Pancreas (tissue), 10 donors: ENCODE measurements at regions not wholly inside any gene's neighbourhood (a gene's known extent, or its start where the extent isn't known, plus 50 kb on each side); places are given as distances from the start of the nearest gene placed in this dataset.

ENCODE experiments used
- ATAC-seq, 4 donors: fragments of 200-7000 bp; cut with Tn5 transposase; one replicate each; pipeline versions ENCODE4 v1.8.0 to v1.9.1; 2020; ENCODE audit warnings: mild to moderate bottlenecking in 4 of 4, moderate library complexity in 4 of 4
- DNase-seq, 6 donors: peaks; one replicate each; pipeline ENCODE4 v3.0.0-alpha.2; 2020
- FAIRE-seq: peaks from 2 replicates; lab custom pipeline; 2012; peaks lifted over from hg19 to GRCh38; lab: Jason Lieb, UNC
- H3K27ac ChIP-seq, 4 donors: fragments of 200-600 bp; sonication (generic); 1 replicate in 3 of 4; 2 replicates in 1 of 4; pipeline versions ENCODE4 v1.5.0 to v1.8.0; 2020
- H3K27me3 ChIP-seq, 4 donors: fragments of 200-600 bp; one replicate each; pipeline ENCODE4 v1.8.0; 2021
- H3K36me3 ChIP-seq, 3 donors: fragments of 200-600 bp; sonication (generic) in 1 of 3; one replicate each; pipeline versions ENCODE4 v1.5.0 to v1.8.0; 2020 to 2021
- H3K4me1 ChIP-seq, 3 donors: fragments of 200-600 bp; one replicate each; pipeline ENCODE4 v1.8.0; 2021
- H3K4me3 ChIP-seq, 4 donors: fragments of 200-600 bp; sonication (generic) in 2 of 4; one replicate each; pipeline versions ENCODE4 v1.5.0 to v1.8.0; 2020 to 2021
- H3K9me3 ChIP-seq, 4 donors: fragments of 200-600 bp; one replicate each; pipeline ENCODE4 v1.8.0; 2021
- CTCF ChIP-seq, 4 donors: fragments of 200-600 bp; sonication (generic) in 3 of 4; IDR thresholded peaks; one replicate each; pipeline versions ENCODE4 v1.5.0 to v1.8.0; 2021; ENCODE audit warnings: antibody characterized with exemption in 4 of 4
- WGBS, 2 donors: extraction: QIAGEN DNeasy Blood & Tissue Kit; methylation state at CpG; one replicate each; pipeline ENCODE4 v1.1.7; 2013; 5-methylcytosine and 5-hydroxymethylcytosine counted together
- intact Hi-C, 3 donors: fragments of 100-400 bp; cut with DNase I; formaldehyde crosslinking; loops; one replicate each; pipeline versions ENCODE4 v1.11.1 to v1.14.2; 2022
- donor health status: healthy with polysubstance abuse.
- donor health status: DM: no; HTN: no; CAD: no; lungs with moderate emphysema.
- donor health status: DM: no; HTN: no; CAD: no.
- donor health status: control.
- donor health status: control.
- donor health status: Bipolar disorder and iron deficiency.
- donor health status: DM: yes; HTN: yes; CAD: no.
- donor health status: DM: no; HTN: no; CAD: no.
- donor health status: DM: no; HTN: no; CAD: no.
- donor health status: DM: yes; HTN: yes; CAD: no.

DNA sequence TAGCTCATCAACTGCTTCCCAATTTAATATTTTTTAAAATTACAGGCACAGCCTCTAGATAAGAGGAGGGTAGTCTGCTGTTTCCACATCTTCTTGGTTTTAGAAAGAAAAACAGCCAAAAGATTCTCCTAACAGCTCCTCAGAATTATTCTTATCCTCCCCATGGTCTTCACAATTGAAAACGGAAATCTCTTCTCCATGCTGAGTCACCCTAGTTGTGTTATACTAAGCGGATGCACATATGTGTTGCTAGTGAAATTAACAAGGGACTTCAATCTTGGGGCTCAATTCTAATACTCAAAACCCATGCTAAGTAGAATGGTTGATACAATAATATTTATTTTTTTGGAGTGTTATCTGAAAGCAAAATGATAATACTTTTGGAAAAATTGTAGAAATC, 71.9 kb upstream of the NPY start:
- H3K4me1 ChIP-seq, result no peaks in the 10 kb centered on the region
- ATAC-seq, result no peak
- no peaks in the 10 kb centered on the region for H3K27me3 ChIP-seq
- WGBS, 2 donors, result 80 to 81% methylated on average over 2 of the region's 2 CpGs
- H3K4me3 ChIP-seq, result no peak overlapping the region
- no peak for DNase-seq
- no peak for TF ChIP-seq CTCF (IDR thresholded peaks at IDR 0.05)
- intact Hi-C loops, result no loop called here
- no peaks in the 10 kb centered on the region for H3K9me3 ChIP-seq
- no peak for FAIRE-seq
- no peak overlapping the region for H3K27ac ChIP-seq
- H3K36me3 ChIP-seq, result no peaks in the 10 kb centered on the region

GRCh38 chr7:24213311-24213710, 70.7 kb upstream of the NPY start:
- Histone ChIP-seq H3K4me3 (no peak overlapping the region), H3K27ac (no peak overlapping the region), H3K36me3 (no peaks in the 10 kb centered on the region), H3K9me3 (no peaks in the 10 kb centered on the region), H3K27me3 (no peaks in the 10 kb centered on the region), H3K4me1 (no peaks in the 10 kb centered on the region)
- no peak for FAIRE-seq
- ATAC-seq, result no peak
- intact Hi-C loops, result no loop called here
- TF ChIP-seq CTCF (IDR thresholded peaks at IDR 0.05), result no peak
- 44 to 53% methylated on average over 2 of the region's 2 CpGs for WGBS, 2 donors
- DNase-seq, result no peak

DNA sequence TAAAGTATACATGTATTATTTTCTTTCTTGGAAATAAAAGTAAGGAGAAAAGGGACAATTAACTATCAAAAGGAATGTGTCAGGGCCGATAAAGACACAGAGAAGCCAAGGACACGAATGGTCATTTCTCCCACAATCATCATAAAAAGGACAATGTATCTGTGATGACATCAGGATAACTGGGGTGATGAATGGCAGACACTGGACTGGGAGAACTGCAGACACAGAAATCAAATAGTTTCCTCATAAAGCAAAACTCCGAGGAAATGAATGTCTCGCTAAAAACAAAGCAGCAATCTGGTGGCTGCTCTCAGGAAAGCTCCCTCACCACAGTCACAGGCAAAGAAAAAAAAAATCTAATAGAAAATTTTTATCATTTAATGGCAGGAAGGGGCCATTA, 69.3 kb upstream of the NPY start:
- WGBS, 2 donors, result 24 to 28% methylated on average over 4 of the region's 4 CpGs
- Histone ChIP-seq H3K27me3 (no peaks in the 10 kb centered on the region), H3K4me1 (no peaks in the 10 kb centered on the region), H3K36me3 (no peaks in the 10 kb centered on the region), H3K9me3 (no peaks in the 10 kb centered on the region), H3K27ac (no peak overlapping the region), H3K4me3 (no peak overlapping the region)
- ATAC-seq (no peak), FAIRE-seq (no peak), DNase-seq (no peak)
- no peak for TF ChIP-seq CTCF (IDR thresholded peaks at IDR 0.05)
- intact Hi-C loops, result no loop called here

GRCh38 chr7:24216576-24217125, 67.3 kb upstream of the NPY start:
- Histone ChIP-seq H3K27ac (no peak overlapping the region), H3K36me3 (no peaks in the 10 kb centered on the region), H3K9me3 (no peaks in the 10 kb centered on the region), H3K27me3 (no peaks in the 10 kb centered on the region), H3K4me1 (no peaks in the 10 kb centered on the region), H3K4me3 (no peak overlapping the region)
- no peak for FAIRE-seq
- intact Hi-C loops, result no loop called here
- 82 to 83% methylated on average over 2 of the region's 2 CpGs for WGBS, 2 donors
- no peak for TF ChIP-seq CTCF (IDR thresholded peaks at IDR 0.05)
- no peak for DNase-seq
- ATAC-seq, result no peak

DNA sequence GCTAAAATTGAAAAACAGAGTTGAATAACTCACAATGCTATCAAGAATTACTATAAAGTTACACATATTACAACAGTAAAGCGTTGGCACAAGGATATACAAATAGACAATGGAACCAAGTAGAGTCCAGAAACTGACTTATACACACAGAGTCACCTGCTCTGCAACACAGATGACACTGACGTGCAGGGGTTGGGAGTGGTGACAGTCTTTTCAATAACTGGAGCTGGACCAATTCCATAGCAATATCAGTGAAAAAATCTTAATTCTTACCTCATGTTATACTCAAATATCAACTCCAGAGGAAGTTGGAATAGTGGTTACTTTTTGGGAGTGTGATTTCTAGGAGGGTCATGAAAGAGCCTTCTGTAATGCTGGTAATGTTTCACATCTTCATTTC, 62.5 kb upstream of the NPY start:
- Histone ChIP-seq H3K4me3 (no peak overlapping the region), H3K27ac (no peak overlapping the region), H3K9me3 (no peaks in the 10 kb centered on the region), H3K36me3 (no peaks in the 10 kb centered on the region), H3K27me3 (no peaks in the 10 kb centered on the region), H3K4me1 (no peaks in the 10 kb centered on the region)
- FAIRE-seq (no peak), ATAC-seq (no peak), DNase-seq (no peak)
- WGBS, 2 donors, result 45 to 50% methylated on average over 2 of the region's 2 CpGs
- no peak for TF ChIP-seq CTCF (IDR thresholded peaks at IDR 0.05)
- intact Hi-C loops, result no loop called here
